ENCODE measurements at regions not wholly inside any gene's neighbourhood (a gene's known extent, or its start where the extent isn't known, plus 50 kb on each side); places are given as distances from the start of the nearest gene placed in this dataset.
"Not testable (repeated sequence)": the region's sequence is repeated elsewhere in the genome, so short reads cannot be mapped to it uniquely, and the experiment has no call there.

- ATAC-seq (no peak), DNase-seq (no peak)
- intact Hi-C loops (cut with DNase I), result no loop called here
Observed at GRCh38 chr3:182492536-182492935, 300.8 kb upstream of the ATP11B start.

GRCh38 chr3:182500289-182500688 is 293.0 kb upstream of the ATP11B start:
- intact Hi-C loops (cut with DNase I), result no loop called here
- ATAC-seq (no peak), DNase-seq (no peak)

- no peak for DNase-seq
- intact Hi-C loops (cut with DNase I), result no loop called here
- no peak for ATAC-seq
Observed at GRCh38 chr3:182501856-182502255, 291.4 kb upstream of the ATP11B start.

- DNase-seq, result no peak
- ATAC-seq, result no peak
- intact Hi-C loops (cut with DNase I), result no loop called here
Observed at GRCh38 chr3:182503401-182503800, 289.9 kb upstream of the ATP11B start.

- DNase-seq, result no peak
- intact Hi-C loops (cut with DNase I), result no loop called here
- no peak for ATAC-seq
Observed at GRCh38 chr3:182508919-182509711, 284.2 kb upstream of the ATP11B start.

- DNase-seq (no peak), ATAC-seq (no peak)
- intact Hi-C loops (cut with DNase I), result no loop called here
Observed at GRCh38 chr3:182509844-182510460, 283.4 kb upstream of the ATP11B start.

- intact Hi-C loops (cut with DNase I), result no loop called here
- DNase-seq (no peak), ATAC-seq (no peak)
Observed at GRCh38 chr3:182514236-182514964, 278.9 kb upstream of the ATP11B start.

- DNase-seq, result no peak
- ATAC-seq, result no peak
- intact Hi-C loops (cut with DNase I), result no loop called here
Observed at GRCh38 chr3:182516597-182517336, 276.5 kb upstream of the ATP11B start.

GRCh38 chr3:182519569-182519968 is 273.7 kb upstream of the ATP11B start:
- intact Hi-C loops (cut with DNase I), result no loop called here
- DNase-seq (no peak), ATAC-seq (no peak)

- intact Hi-C loops (cut with DNase I), result no loop called here
- DNase-seq (no peak), ATAC-seq (no peak)
Observed at GRCh38 chr3:182521339-182521738, 272.0 kb upstream of the ATP11B start.

- DNase-seq, result not testable (repeated sequence)
Observed at GRCh38 chr3:182523424-182523823, 269.9 kb upstream of the ATP11B start.

GRCh38 chr3:182523836-182524235 is 269.5 kb upstream of the ATP11B start:
- intact Hi-C loops (cut with DNase I), result no loop called here
- DNase-seq, result no peak
- ATAC-seq, result no peak

More at GRCh38 chr3:182523424-182523823, 269.9 kb upstream of the ATP11B start:
- intact Hi-C loops (cut with DNase I); ATAC-seq: not testable (repeated sequence)

- ATAC-seq, result no peak
- DNase-seq, result no peak
- intact Hi-C loops (cut with DNase I), result no loop called here
Observed at GRCh38 chr3:182524711-182525401, 268.4 kb upstream of the ATP11B start.

GRCh38 chr3:182525766-182526374 is 267.4 kb upstream of the ATP11B start:
- DNase-seq (no peak), ATAC-seq (no peak)
- intact Hi-C loops (cut with DNase I), result no loop called here

- DNase-seq, result no peak
- intact Hi-C loops (cut with DNase I), result no loop called here
- no peak for ATAC-seq
Observed at GRCh38 chr3:182527745-182528144, 265.6 kb upstream of the ATP11B start.

- intact Hi-C loops (cut with DNase I), result no loop called here
- DNase-seq, result no peak
- no peak for ATAC-seq
Observed at GRCh38 chr3:182530316-182530715, 263.0 kb upstream of the ATP11B start.

GRCh38 chr3:182533394-182533793 is 259.9 kb upstream of the ATP11B start:
- intact Hi-C loops (cut with DNase I), result no loop called here
- no peak for ATAC-seq
- no peak for DNase-seq

- intact Hi-C loops (cut with DNase I), result no loop called here
Observed at GRCh38 chr3:182544542-182544941, 248.8 kb upstream of the ATP11B start.

GRCh38 chr3:182562274-182562673 is 231.0 kb upstream of the ATP11B start:
- DNase-seq, result no peak
- ATAC-seq, result no peak
- intact Hi-C loops (cut with DNase I), result no loop called here

More at GRCh38 chr3:182544542-182544941, 248.8 kb upstream of the ATP11B start:
- DNase-seq (no peak), ATAC-seq (no peak)
